GM12872 (cell line): ENCODE measurements at regions not wholly inside any gene's neighbourhood (a gene's known extent, or its start where the extent isn't known, plus 50 kb on each side); places are given as distances from the start of the nearest gene placed in this dataset.

ENCODE experiments used
- CTCF ChIP-seq: IDR thresholded peaks from 3 replicates; pipeline ENCODE4 v1.5.1; 2011; ENCODE audit warnings: low read depth, mild to moderate bottlenecking, low read length, moderate library complexity; ENCODE audit not compliant: insufficient read depth

- TF ChIP-seq CTCF: no peak
Observed at GRCh38 chr10:16258291-16259040, 178.3 kb upstream of the PTER start.

GRCh38 chr10:16259726-16260125 is 177.1 kb upstream of the PTER start:
- no peak for TF ChIP-seq CTCF

- no peak for TF ChIP-seq CTCF
Observed at GRCh38 chr10:16260388-16260787, 176.4 kb upstream of the PTER start.

GRCh38 chr10:16271571-16271970 is 165.2 kb upstream of the PTER start:
- TF ChIP-seq CTCF: no peak

GRCh38 chr10:16274911-16275310 is 161.9 kb upstream of the PTER start:
- no peak for TF ChIP-seq CTCF

- TF ChIP-seq CTCF: no peak
Observed at GRCh38 chr10:16280595-16280994, 156.2 kb upstream of the PTER start.

GRCh38 chr10:16292366-16292765 is 144.4 kb upstream of the PTER start:
- no peak for TF ChIP-seq CTCF
